GM12872 (cell line): ENCODE measurements at regions not wholly inside any gene's neighbourhood (a gene's known extent, or its start where the extent isn't known, plus 50 kb on each side); places are given as distances from the start of the nearest gene placed in this dataset.

Experiments used
- TF ChIP-seq, protein P1 (sequence below): IDR thresholded peaks from 3 replicates; pipeline ENCODE4 v1.5.1; 2011; ENCODE audit warnings: low read depth, mild to moderate bottlenecking, low read length, moderate library complexity; ENCODE audit not compliant: insufficient read depth

DNA sequence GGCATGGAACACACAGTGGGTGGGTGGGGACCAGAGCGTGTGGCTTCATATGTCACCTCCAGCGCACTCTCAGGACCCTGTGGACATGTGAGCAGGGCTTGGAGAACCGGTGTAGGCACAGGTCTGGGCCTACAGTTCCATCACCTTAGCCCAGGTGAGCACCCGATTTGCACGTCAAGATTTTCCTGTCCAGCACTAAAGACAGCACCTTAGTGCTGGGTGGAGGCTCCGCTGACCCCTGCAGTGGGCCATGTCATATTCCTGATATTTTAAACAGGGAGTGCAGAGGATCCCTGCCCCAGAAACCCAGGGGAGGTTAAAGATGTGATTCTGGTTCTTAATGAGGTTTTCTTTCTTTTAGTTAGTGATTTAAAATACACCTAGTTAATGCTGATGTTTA lies 356.0 kb upstream of the IRX4 start:
- TF ChIP-seq, protein P1, sequence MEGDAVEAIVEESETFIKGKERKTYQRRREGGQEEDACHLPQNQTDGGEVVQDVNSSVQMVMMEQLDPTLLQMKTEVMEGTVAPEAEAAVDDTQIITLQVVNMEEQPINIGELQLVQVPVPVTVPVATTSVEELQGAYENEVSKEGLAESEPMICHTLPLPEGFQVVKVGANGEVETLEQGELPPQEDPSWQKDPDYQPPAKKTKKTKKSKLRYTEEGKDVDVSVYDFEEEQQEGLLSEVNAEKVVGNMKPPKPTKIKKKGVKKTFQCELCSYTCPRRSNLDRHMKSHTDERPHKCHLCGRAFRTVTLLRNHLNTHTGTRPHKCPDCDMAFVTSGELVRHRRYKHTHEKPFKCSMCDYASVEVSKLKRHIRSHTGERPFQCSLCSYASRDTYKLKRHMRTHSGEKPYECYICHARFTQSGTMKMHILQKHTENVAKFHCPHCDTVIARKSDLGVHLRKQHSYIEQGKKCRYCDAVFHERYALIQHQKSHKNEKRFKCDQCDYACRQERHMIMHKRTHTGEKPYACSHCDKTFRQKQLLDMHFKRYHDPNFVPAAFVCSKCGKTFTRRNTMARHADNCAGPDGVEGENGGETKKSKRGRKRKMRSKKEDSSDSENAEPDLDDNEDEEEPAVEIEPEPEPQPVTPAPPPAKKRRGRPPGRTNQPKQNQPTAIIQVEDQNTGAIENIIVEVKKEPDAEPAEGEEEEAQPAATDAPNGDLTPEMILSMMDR = no peak

DNA sequence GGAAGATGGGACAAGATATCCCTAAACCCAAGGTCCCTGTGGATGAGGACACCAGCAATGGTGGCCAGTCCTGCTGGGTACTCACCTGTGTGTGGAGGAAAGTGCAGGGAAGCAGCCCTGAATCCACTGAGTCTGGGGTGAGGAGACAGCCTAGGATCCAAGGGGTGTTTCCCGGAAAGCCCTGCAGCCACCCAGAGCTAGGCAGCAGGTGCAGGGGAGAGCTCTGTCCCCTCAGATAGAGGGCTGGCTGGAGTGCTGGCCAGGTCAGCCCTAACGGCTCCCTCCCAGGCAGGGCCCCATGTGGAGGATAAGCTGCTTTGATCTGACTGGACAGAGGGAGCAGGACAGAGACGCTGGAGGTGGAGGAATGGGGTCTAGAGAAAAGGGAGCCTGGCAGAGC lies 344.7 kb upstream of the IRX4 start:
- TF ChIP-seq, protein P1 = no peak

DNA sequence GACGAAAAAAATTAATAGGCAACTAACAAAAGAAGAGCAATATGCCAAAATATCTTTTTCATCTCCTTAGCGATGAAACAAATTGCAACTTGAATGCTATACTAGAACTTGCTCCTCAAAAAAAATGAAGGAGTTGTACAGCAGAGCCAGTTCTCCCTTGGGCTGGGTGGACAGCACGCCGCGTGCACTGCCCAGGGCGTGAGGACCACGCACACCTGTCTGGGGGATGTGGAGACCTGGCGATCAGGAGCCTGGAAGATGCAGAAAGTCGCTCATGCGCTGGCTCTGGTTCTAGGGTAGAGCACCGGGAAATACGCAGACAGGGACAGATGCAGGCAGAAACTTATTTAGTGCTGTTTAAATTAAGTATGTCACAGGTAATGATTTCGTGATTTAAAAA lies 342.0 kb upstream of the IRX4 start:
- TF ChIP-seq, protein P1 = no peak

DNA sequence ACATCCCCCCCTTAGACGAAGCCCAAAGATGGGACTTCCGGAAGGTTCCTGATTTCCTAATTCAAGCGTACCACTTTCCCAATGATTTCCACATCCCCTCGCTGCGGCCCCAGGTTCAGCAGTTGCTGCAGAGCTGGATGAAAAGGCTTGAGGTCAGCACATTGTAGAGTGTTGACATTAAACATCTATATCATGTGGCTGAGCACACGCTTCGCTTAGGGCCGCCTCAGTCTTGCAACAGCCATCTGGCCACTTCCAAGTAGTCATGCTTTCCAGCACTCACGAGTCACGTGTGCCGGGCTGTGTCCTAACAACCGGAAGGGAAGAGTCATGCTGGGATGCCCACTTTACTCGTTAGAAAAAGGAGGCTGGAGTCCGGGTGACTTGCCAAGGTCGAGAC lies 340.6 kb upstream of the IRX4 start:
- TF ChIP-seq, protein P1 = no peak

DNA sequence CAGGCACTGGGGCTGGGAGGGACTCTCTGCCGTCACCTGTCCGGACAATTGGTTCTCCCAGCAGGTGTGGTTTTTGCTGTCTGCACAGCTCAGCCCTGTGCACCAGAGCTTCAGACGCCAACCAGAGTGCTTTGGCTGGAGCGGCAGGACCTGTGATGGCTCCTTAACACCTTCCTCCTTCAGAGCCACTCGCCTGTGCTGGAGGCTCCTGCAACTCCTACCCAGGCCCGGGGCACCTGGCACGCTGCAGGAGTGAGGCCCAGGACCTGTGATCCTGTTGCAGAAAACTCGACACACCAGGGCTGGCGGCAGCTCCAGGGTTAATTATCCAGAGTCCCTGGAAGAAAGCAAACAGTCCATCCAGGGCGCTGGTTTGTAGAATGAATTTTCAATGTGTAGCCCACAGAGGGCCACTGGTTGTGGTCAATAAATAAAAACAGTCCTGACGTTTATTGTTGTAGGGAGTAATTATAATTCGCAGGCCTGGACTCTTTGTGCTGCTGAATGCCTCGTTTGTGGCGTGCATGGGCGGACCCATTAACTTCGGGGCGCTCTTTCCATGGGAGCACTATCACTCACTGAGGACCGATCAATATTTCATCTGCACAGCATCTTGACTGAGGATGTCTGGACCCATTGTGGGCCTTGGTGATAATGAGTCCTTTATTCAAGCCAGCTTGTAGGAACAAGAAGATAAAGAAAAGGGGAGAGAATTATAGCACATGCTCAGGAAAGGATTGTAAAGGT lies 339.7 kb upstream of the IRX4 start:
- TF ChIP-seq, protein P1 = no peak

DNA sequence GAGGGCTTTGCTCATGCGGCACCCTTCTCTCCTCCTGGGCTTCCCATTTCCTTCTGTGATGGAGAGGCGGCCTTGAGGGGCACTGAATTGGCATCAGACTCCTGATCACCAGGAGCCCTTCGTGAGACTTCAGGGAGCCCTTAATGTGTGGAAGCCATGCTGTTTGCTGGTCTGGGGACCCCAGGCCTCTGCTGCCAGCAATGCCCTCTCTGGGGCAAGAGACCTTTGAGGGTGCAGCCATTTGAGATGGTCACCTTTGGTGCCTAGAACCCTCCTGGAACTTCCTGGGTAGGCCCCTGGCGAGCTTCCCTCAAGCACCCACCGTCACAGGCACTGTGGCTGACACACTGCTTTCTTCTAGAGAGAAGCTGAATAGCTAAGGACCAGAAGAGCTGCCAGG lies 338.7 kb upstream of the IRX4 start:
- TF ChIP-seq, protein P1 = no peak

DNA sequence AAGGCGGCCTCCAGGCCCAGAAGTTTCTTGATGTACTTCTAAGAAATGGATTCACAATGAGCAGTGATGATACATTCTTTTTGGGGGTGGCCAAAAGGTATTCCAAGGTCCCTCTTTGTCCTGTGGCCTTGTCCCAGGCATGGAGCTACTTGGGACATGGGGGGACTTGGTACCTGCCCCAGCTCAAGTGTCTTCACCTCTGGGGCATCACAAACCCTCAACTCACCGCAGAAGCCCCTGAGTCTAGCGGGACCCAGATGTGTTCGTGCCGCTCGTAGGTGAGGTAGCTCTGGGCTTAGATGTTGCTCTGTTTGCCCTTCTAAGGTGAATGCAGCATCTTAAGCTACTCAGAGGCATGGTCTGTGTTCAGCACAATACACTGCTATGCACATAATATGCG lies 338.0 kb upstream of the IRX4 start:
- TF ChIP-seq, protein P1 = no peak
